ENCODE measurements at regions not wholly inside any gene's neighbourhood (a gene's known extent, or its start where the extent isn't known, plus 50 kb on each side); places are given as distances from the start of the nearest gene placed in this dataset.

GRCh38 chr2:183998041-183998796 is 600.1 kb upstream of the ZNF804A start:
- TF ChIP-seq ZNF274 (IDR thresholded peaks at IDR 0.05; ENCODE audit: borderline replicate concordance, low read depth, low read length) (no peak), MYC (IDR thresholded peaks at IDR 0.05; ENCODE audit: low read depth, low read length) (no peak), MYC (CRISPR knock-in tag; IDR thresholded peaks at IDR 0.05; ENCODE audit: borderline replicate concordance, low read depth) (no peak), ZZZ3 (IDR thresholded peaks at IDR 0.05) (no peak), FOS (IDR thresholded peaks at IDR 0.05; ENCODE audit: extremely low read depth, insufficient read length) (no peak)
- TF ChIP-seq, protein P1, sequence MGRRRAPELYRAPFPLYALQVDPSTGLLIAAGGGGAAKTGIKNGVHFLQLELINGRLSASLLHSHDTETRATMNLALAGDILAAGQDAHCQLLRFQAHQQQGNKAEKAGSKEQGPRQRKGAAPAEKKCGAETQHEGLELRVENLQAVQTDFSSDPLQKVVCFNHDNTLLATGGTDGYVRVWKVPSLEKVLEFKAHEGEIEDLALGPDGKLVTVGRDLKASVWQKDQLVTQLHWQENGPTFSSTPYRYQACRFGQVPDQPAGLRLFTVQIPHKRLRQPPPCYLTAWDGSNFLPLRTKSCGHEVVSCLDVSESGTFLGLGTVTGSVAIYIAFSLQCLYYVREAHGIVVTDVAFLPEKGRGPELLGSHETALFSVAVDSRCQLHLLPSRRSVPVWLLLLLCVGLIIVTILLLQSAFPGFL (CRISPR knock-in tag; IDR thresholded peaks at IDR 0.05) = no peak
- TF ChIP-seq, protein P2, sequence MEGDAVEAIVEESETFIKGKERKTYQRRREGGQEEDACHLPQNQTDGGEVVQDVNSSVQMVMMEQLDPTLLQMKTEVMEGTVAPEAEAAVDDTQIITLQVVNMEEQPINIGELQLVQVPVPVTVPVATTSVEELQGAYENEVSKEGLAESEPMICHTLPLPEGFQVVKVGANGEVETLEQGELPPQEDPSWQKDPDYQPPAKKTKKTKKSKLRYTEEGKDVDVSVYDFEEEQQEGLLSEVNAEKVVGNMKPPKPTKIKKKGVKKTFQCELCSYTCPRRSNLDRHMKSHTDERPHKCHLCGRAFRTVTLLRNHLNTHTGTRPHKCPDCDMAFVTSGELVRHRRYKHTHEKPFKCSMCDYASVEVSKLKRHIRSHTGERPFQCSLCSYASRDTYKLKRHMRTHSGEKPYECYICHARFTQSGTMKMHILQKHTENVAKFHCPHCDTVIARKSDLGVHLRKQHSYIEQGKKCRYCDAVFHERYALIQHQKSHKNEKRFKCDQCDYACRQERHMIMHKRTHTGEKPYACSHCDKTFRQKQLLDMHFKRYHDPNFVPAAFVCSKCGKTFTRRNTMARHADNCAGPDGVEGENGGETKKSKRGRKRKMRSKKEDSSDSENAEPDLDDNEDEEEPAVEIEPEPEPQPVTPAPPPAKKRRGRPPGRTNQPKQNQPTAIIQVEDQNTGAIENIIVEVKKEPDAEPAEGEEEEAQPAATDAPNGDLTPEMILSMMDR (IDR thresholded peaks at IDR 0.05 in 2 of 3, conservative IDR thresholded peaks at IDR 0.05 in 1 of 3; ENCODE audit: insufficient read depth in 2 of 3, low read depth in 1 of 3, low read length in 3 of 3) = no peak
